ENCODE measurements at regions not wholly inside any gene's neighbourhood (a gene's known extent, or its start where the extent isn't known, plus 50 kb on each side); places are given as distances from the start of the nearest gene placed in this dataset.

DNA sequence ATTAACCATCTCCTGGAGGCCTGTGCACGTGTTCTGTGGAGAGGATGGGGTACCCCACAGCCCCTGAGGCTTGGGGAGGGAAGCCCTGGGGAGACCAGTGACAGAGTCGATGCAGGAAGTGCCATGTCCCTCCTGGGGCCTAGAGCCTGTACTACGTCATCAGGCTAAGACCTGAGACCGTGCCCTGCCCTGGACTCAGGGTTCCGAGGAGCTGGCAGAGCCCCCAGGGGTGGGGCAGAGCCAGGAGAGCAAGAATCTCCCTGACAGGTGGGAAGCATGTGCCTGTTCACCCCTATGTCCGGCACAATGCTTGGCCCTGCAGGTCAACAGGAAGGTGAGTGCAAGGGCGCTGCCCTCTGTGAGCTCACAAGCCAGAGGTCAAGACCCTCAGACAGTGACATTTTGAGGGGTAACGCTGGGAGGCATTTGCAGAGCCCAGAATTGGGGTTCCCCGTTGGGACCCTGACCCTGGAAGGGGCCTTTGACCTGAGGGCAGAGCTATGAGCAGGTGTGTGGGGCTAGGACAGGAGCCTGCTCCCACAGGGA lies 781.6 kb downstream of the BRD1 start:
- TF ChIP-seq ZNF565 (CRISPR knock-in tag; conservative IDR thresholded peaks at IDR 0.05; ENCODE audit: low read depth): no peak
- TF ChIP-seq BACH2 (CRISPR knock-in tag; IDR thresholded peaks at IDR 0.05; ENCODE audit: borderline replicate concordance): no peak

All from SK-N-SH treated with all-trans-retinoic acid at 6 μM for 48 hours (cell line).